SH-SY5Y (cell line): ENCODE measurements at regions not wholly inside any gene's neighbourhood (a gene's known extent, or its start where the extent isn't known, plus 50 kb on each side); places are given as distances from the start of the nearest gene placed in this dataset.

Experiments used
- GATA2 ChIP-seq: IDR thresholded peaks from 2 replicates; pipeline ENCODE4 v1.6.1; 2011; ENCODE audit warnings: mild to moderate bottlenecking, low read depth, low read length
- GATA3 ChIP-seq: IDR thresholded peaks from 2 replicates; pipeline ENCODE4 v1.6.1; 2011; ENCODE audit warnings: low read depth, mild to moderate bottlenecking, low read length, moderate library complexity

GRCh38 chr2:128440666-128441340 lies 122.1 kb upstream of the HS6ST1 start:
- TF ChIP-seq GATA3, result no peak
- no peak for TF ChIP-seq GATA2
